A673 (cell line): ENCODE measurements at regions not wholly inside any gene's neighbourhood (a gene's known extent, or its start where the extent isn't known, plus 50 kb on each side); places are given as distances from the start of the nearest gene placed in this dataset.

ENCODE experiments used
- CTCF ChIP-seq: fragments of 300-800, 200-600 bp; sonication (generic); conservative IDR thresholded peaks from 2 replicates; pipeline ENCODE4 v1.5.1; 2017; ENCODE audit warnings: low read depth, mild to moderate bottlenecking, antibody characterized with exemption, low read length, moderate library complexity, mixed read lengths
- EZH2 ChIP-seq: fragments of 200-600 bp; sonication (generic); IDR thresholded peaks from 2 replicates; pipeline ENCODE4 v1.6.1; 2017; ENCODE audit warnings: borderline replicate concordance, low read depth, mild to moderate bottlenecking, mixed read lengths, antibody characterized with exemption, low read length; ENCODE audit not compliant: poor library complexity, severe bottlenecking

- TF ChIP-seq CTCF (no peak), EZH2 (no peak)
These were observed 473.1 kb downstream of the ATP23 start for GRCh38 chr12:58414398-58414871.
